ENCODE measurements at regions not wholly inside any gene's neighbourhood (a gene's known extent, or its start where the extent isn't known, plus 50 kb on each side); places are given as distances from the start of the nearest gene placed in this dataset.

DNA sequence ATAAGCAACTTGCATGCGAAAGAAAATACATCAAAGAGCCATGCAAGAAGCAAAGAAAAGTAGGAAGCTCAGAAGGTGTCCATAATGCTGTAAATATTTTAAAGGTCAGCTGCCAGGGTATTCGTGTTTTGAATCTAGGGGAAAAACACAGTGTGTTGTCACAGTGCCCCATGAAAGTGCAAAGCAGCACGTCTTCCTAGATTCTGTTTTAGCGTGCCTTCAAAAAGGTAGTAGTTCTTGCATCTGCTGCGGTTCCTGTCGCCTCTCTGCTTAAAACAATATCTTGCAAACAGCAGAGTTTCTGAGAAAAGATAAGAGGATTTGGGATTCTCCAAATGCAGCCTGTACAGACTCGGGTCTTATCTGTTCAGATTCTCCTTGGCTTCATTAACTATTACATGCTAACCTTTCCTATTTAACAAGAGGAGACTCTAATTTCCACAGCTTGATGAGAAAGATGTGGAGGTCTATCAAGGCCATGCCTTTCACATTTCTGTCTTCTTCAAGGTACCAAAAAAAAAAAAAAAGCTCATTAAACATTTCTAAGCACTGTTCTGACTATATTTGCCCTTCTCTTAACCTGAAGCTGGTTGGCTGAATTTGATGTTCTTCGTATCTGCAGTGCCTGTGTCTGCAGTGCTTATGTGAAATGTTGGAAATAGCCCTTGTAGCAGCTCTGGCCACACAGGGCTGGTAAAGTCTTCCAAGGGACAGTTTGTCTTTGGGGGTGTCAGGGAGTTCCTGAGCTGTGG, 297.5 kb downstream of the ADGB start:
- CTCF ChIA-PET (ENCODE audit: low intra/inter-chr PET ratio, low total read pairs) = no interaction called here
- FAIRE-seq = no peak
- intact Hi-C loops (cut with micrococcal nuclease; ENCODE audit: unreplicated experiment) = no loop called here

More for the DNA sequence above, 297.5 kb downstream of the ADGB start:
- in situ Hi-C loops (cut with HindIII; ENCODE audit: extremely low pct_ligation_motif_present, low pct_unique_long_range_greater_than_20kb) = no loop called here
- 55% methylated on average over 8 of the region's 8 CpGs for WGBS (ENCODE audit: low lambda C conversion rate)
- H3K4me2 ChIP-seq (ENCODE audit: low read depth, low read length) = no peak overlapping the region
- ATAC-seq (no peak), DNase-seq (ENCODE audit: low spot score) (no peak)
- no peaks in the 10 kb centered on the region for H4K20me1 ChIP-seq (ENCODE audit: insufficient read depth, low read length)
- POLR2A ChIA-PET = no interaction called here
- no peaks in the 10 kb centered on the region for H3K79me2 ChIP-seq (ENCODE audit: insufficient read depth, low read length)
- BruUV-seq (replicated peaks) = no TSS peak
- H3K27me3 ChIP-seq (ENCODE audit: control insufficient read depth in 1 of 2, insufficient read depth in 2 of 2, low read length in 2 of 2) = no peaks in the 10 kb centered on the region; a peak in 1 of 5 replicates
- no peaks in the 10 kb centered on the region for H3K36me3 ChIP-seq (replicated peaks in 1 of 2; ENCODE audit: control insufficient read depth in 1 of 2, insufficient read depth in 2 of 2, low read length in 2 of 2)
- no peaks in the 10 kb centered on the region for H3K4me1 ChIP-seq (ENCODE audit: insufficient read depth, low read length)
- no peak overlapping the region for H3K9ac ChIP-seq (ENCODE audit: insufficient read depth, low read depth, low read length)
- H2AFZ ChIP-seq (ENCODE audit: low read length) = no peak overlapping the region
- no peak overlapping the region for H3K4me3 ChIP-seq (replicated peaks in 1 of 3; ENCODE audit: insufficient read depth in 1 of 3, low read depth in 2 of 3, low read length in 3 of 3)
- TF ChIP-seq KDM2A (CRISPR knock-in tag; IDR thresholded peaks at IDR 0.05; ENCODE audit: borderline replicate concordance, low read depth) (no peak), PAWR (CRISPR knock-in tag; IDR thresholded peaks at IDR 0.05; ENCODE audit: borderline replicate concordance) (no peak), SPEN (CRISPR knock-in tag; IDR thresholded peaks at IDR 0.05; ENCODE audit: low read depth) (no peak), ZNF30 (CRISPR knock-in tag; IDR thresholded peaks at IDR 0.05) (no peak), RBM39 (IDR thresholded peaks at IDR 0.05; ENCODE audit: low read depth, low read length, poor library complexity, severe bottlenecking) (no peak), ZNF552 (CRISPR knock-in tag; IDR thresholded peaks at IDR 0.05; ENCODE audit: borderline replicate concordance) (no peak), HOXD1 (CRISPR knock-in tag; IDR thresholded peaks at IDR 0.05) (no peak), ZNF317 (CRISPR knock-in tag; IDR thresholded peaks at IDR 0.05) (no peak)
- TF ChIP-seq, protein P1, sequence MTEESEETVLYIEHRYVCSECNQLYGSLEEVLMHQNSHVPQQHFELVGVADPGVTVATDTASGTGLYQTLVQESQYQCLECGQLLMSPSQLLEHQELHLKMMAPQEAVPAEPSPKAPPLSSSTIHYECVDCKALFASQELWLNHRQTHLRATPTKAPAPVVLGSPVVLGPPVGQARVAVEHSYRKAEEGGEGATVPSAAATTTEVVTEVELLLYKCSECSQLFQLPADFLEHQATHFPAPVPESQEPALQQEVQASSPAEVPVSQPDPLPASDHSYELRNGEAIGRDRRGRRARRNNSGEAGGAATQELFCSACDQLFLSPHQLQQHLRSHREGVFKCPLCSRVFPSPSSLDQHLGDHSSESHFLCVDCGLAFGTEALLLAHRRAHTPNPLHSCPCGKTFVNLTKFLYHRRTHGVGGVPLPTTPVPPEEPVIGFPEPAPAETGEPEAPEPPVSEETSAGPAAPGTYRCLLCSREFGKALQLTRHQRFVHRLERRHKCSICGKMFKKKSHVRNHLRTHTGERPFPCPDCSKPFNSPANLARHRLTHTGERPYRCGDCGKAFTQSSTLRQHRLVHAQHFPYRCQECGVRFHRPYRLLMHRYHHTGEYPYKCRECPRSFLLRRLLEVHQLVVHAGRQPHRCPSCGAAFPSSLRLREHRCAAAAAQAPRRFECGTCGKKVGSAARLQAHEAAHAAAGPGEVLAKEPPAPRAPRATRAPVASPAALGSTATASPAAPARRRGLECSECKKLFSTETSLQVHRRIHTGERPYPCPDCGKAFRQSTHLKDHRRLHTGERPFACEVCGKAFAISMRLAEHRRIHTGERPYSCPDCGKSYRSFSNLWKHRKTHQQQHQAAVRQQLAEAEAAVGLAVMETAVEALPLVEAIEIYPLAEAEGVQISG (CRISPR knock-in tag; IDR thresholded peaks at IDR 0.05) = no peak
- TF ChIP-seq, protein P2, sequence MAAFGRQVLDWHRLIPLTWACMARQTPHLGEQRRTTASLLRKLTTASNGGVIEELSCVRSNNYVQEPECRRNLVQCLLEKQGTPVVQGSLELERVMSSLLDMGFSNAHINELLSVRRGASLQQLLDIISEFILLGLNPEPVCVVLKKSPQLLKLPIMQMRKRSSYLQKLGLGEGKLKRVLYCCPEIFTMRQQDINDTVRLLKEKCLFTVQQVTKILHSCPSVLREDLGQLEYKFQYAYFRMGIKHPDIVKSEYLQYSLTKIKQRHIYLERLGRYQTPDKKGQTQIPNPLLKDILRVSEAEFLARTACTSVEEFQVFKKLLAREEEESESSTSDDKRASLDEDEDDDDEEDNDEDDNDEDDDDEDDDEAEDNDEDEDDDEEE (CRISPR knock-in tag; IDR thresholded peaks at IDR 0.05) = no peak
- H3K9me3 ChIP-seq (ENCODE audit: low read length) = no peaks in the 10 kb centered on the region
- H3K27ac ChIP-seq (ENCODE audit: extremely low read length, insufficient read depth, low read length) = no peak overlapping the region
